ENCODE measurements at regions not wholly inside any gene's neighbourhood (a gene's known extent, or its start where the extent isn't known, plus 50 kb on each side); places are given as distances from the start of the nearest gene placed in this dataset.

DNA sequence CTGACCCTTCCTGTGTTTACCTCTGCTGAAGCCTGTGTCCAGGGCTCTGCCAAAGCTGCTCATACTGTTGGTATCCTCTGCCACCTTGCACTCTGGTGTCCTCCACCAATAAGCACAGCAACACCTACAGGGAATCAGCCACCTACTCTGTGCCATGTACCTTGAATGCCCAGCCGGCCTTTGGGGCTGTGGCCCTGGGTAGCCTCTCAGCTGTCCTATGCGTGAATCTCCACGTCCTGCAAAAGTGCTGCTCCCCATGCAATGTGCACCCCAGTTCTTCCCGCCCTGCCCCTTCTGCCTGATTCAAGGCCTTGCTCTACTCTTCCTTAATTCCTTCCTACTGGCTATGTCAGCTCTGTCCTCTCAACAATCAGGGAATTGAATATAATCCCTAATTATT is 506.5 kb downstream of the ARHGEF28 start:
- no peak for DNase-seq (ENCODE audit: low read depth in 2 of 3, low spot score in 2 of 3)

DNA sequence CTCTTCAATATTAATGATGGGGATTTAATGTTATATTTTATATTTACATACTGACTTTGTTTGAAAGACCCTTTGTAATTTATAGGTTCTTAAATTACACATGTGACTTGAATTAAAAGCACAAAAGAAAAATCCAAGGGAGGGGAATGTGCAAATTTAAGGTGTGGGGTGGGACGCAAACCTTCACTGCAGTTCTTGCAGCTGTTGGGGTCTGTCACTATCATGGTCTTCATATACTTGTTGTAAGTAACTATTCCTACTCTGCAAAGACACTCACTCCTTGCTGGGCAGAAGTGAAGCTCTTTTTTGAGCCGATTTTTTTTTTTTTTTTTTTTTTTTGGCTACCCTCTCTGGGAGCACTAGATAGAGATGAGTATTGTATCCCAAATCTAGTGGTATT is 505.3 kb downstream of the ARHGEF28 start:
- no peak for DNase-seq (ENCODE audit: low read depth in 2 of 3, low spot score in 2 of 3)

DNA sequence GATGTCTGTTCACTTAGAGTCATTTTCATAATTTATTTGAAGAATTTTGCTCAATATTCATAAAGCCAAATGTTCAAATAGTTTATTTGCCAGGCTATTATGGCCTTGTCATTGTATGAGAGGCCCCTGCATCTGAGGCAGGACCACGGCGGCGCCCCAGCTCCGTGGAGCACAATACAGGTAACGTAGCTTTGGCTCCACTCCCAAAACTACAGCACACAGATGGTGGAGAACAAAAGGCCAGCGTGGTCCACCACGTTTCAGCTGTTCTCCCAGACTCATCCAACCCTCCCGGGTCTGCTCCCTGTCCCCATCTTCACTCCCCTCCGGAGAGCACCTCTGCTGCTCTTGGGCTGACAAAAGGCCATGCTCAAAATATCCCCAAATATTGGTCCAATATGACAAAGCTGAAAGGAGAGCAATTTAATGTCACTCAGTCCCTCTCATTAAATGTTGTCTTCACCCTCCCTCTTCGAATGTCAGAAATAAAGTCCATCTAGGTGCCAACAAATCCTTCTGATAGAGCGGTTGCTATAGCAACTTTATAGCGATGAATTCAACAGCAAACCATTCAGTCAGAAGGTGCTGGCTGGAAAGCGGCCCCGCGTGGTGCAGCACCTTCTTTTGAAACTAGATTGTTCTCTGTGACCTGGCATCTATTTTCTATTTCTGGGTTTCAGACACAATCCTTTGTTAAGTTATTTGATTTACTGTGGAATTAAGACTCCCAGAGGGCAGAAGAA is 504.3 kb downstream of the ARHGEF28 start:
- no peak for DNase-seq (ENCODE audit: low read depth in 2 of 3, low spot score in 2 of 3)

DNA sequence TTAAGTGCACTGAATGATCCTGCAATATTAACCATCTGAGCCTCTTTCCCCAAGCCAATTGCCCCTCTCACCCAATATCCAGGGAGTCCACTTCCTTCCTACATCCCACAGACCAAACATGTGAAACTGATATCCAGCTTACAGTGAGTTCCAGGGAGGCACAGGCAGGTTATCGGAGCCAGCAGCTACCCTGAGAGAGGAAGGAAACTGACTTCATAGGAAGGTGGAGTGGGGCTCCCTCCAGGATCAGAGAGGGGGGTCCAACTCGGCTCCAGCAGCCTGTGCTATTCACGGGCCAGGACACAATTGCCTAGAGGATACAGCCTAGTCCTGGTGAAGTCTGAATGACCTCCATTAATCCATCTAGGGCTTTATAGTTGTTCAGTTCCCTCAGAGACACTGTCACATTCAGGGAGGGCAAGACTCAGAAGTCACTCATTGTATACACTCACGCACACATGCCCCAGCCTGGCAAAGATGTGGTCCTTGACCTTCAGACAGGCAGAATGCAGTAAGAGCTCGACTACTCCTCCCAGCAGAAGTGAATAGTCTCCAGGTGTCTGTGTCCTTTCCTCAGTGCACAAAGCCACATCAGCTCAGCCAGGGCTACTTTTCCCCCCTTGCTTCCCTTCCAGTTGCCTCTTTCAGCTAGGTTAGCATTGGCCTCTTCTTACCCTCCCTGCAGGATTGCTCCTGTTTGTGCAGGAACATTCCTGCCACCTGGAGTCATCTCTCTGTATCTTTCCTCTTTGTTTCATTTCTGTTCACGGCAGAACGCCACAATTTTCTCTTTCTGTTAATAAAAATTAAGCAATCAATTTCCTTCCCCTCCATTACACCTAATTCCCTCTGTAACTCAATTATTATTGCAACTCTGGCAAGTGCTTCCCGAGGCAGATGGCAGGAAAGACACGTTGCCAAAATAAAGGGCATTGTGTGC is 501.7 kb downstream of the ARHGEF28 start:
- DNase-seq (ENCODE audit: low read depth in 2 of 3, low spot score in 2 of 3) = no peak

DNA sequence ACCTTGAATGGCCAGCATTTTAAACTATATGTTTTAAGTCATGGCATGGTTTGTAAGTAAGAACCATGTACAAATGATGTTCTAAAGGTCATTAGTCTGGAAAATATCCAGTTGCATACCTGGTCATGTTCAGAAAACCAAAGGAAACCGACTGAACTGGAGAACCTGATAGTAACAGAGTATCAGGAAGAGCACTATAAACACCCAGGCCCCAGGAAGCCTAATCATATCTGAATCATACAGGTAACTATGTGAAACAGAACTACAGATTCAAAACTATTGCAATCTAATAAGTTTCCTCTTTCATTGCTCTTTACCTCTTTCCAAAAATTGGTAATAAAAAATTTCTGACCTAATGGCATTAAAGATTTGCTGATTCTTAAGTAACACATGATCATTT is 500.3 kb downstream of the ARHGEF28 start:
- no peak for DNase-seq (ENCODE audit: low read depth in 2 of 3, low spot score in 2 of 3)

DNA sequence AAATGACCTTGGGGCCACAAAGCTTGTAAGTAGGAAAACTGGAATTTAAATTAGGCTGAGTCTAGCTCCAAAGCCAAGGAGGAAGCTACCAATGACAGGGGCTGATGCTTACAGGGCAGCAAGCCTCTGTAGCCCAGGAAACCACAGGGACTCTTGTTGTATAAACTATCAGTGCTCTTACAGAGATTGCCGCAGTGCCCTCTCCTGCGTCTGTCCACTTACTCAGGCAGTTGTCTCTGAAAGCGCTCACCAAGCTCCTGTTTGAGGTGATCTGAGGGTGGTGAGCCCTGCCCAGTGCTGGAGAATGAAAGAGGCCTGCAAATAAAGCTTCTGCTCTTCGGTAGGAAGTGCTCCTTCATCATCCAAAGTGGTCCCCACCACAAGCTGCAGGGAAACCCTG is 498.8 kb downstream of the ARHGEF28 start:
- DNase-seq (ENCODE audit: low read depth in 2 of 3, low spot score in 2 of 3) = no peak

DNA sequence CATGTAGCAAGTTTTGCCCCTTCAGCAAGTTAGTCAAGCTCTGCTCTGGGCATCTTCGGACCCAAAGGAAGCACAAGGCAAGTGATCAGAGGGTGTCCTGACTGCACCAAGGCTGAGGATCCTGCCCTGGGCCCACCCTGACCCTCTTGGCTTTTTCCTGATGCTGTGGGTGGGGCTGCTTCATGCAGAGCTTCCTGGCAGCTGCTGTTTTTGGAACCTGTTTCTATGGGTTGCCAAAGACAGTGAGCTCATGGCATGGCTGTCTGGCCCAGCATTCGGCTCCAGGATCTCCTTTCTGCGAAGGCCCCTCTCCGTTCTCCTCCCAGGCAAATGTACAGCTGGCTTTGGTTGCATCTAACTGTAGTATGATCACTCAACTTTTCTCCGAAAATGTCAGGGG is 497.9 kb downstream of the ARHGEF28 start:
- DNase-seq (ENCODE audit: low read depth in 2 of 3, low spot score in 2 of 3) = no peak

DNA sequence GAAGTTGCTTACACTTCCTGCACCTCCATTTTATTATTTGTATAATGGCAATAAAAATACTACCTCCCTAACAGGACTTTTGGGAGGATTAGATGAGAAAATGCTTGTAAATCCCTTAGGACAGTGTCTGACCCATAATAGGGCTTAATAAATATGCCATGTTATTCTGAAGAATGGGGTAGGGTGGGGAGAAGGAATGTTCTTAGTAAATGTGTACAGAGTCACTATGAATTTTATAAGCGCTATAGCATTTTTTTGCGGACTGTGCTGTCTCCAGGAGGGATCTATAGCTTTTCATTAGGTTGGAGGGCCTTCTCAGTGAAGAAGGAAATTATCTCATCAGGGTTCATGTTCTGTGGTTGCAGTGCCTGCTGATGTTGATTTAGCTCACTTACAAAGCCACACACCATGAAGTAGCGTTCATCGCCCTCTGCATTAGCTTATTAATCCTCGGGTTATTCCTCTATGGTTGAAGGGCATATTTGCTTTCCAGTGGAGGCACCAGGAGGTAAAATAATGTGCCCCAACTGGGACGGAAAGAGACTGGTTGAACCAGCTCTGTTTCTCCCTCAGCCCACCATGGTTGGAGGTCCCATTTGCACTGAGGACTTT is 497.1 kb downstream of the ARHGEF28 start:
- no peak for DNase-seq (ENCODE audit: low read depth in 2 of 3, low spot score in 2 of 3)

DNA sequence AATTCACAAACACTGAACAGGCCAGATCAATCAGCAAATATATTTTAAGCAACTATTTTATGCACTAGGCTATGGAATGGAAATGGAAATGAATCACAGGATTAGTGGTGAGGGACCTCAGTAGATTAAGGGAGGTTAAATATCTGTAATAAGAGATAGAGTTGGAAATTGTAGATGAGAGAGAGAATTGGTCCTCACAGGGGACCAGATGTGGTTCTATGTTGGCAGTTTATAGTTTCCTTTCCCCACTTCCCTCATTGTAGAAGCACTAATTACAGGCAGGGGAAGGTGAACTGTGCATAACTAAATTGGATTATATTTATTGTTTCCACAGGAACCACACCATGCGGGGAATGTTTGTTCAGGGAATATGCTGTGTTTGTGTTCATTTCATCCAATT is 496.2 kb downstream of the ARHGEF28 start:
- no peak for DNase-seq (ENCODE audit: low read depth in 2 of 3, low spot score in 2 of 3)

DNA sequence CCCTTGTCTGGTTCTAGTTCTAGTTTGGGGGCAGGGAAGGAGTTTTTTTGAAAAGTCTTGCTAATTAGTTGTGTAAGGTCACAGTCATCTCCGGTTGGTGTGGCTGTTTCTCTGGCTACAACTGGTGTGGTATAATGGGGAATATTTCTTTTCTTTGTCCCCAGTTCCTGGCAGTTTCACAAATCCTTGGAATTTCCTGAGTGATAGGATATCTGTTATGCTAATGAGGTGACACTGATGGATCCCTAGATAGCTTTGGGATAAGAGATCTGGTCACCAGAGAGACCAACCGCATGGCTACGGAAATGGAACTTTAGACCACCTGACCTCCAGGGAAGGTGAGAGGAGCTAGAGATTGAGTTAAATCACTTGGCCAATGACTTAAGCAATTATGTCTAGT is 494.6 kb downstream of the ARHGEF28 start:
- DNase-seq (ENCODE audit: low read depth in 2 of 3, low spot score in 2 of 3) = no peak

DNA sequence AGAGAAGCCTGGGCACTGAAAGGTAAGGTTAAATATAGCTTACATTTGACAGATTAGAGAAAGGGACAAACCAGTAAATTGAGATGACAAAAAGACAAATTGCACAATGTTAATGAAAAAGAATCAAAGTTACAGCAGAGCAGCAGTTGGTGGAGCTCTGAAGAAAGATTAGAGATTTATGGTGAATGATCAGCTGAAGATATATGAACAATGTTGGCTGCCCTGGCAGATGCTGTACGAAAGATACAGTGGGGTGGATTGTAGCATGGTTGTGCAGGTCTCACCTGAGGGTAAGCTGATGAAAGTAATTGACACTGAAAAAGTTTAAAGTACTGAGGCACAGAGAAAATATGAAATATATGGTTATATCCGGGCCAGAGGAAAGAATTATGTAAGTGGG is 492.1 kb downstream of the ARHGEF28 start:
- DNase-seq (ENCODE audit: low read depth in 2 of 3, low spot score in 2 of 3) = no peak

DNA sequence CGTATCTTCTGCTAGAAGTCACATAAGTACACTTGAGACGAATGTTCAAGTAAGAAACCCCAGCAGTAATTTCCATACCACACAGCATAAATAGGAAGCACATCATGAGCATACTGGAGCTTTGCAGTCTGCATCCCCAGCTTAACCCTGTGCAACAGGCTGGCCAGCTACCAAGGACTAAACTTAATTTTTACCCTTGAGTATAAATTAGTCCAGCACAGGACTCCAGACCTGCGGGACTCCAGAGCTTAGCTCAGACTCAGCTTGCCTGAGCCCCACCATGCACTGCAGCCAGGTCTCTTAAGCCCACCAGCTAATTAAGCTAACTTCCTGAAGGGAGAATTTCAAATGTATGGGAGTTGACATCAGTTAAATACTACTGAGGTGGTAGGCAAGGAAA is 491.0 kb downstream of the ARHGEF28 start:
- no peak for DNase-seq (ENCODE audit: low read depth in 2 of 3, low spot score in 2 of 3)

DNA sequence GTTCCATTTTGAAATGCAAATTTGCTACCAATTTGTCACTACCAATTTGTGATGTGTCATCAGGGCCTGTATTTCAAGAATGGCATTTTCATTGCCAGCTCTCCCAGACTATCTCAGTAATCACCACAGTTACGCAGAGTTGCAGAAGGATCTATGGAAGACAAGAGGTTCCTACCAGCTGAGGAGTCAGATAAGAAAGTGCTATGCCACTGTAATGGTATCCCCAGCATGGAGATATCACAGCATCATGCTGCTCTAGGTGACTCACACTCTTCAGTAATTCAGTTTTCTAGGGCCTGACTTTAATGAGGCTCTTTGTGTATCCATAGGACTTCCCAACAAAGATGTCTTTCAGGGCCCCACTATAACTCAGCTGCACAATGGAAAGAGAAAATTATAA is 490.3 kb downstream of the ARHGEF28 start:
- no peak for DNase-seq (ENCODE audit: low read depth in 2 of 3, low spot score in 2 of 3)

DNA sequence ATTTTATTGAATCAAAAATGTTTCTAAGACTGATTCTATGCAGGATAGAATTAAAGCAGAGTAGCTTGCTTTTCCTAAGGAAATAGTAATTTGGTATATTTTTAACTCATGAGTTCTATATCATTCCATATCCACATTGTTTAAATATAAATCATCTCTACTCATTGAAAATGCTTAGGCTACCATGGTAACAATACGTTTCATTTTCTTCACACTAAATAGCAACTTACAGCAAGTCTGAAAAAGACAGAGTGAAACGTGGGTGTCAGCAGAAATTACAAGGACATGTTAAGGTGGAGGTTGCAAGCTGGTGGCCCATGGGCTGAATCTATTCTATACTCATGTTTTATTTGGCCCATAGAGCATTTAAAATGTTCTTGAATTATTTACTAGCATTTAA is 487.9 kb downstream of the ARHGEF28 start:
- no peak for DNase-seq (ENCODE audit: low read depth in 2 of 3, low spot score in 2 of 3)

DNA sequence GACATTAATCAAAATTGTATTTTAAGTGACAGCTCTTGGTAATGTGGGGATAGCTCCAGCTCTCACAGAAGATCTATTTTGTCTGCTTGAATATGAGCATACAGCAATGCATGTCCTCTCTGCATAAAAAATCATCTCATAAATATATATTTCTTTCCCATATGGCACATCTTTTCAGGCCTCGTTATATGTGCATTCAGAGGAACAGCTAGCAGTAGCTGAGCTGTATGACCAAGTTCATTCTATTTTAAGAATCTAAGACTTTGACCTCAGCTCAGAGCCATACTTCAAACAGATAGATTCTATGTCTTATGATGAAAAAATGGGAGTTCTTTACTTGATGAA is 487.2 kb downstream of the ARHGEF28 start:
- DNase-seq (ENCODE audit: low read depth in 2 of 3, low spot score in 2 of 3) = no peak

DNA sequence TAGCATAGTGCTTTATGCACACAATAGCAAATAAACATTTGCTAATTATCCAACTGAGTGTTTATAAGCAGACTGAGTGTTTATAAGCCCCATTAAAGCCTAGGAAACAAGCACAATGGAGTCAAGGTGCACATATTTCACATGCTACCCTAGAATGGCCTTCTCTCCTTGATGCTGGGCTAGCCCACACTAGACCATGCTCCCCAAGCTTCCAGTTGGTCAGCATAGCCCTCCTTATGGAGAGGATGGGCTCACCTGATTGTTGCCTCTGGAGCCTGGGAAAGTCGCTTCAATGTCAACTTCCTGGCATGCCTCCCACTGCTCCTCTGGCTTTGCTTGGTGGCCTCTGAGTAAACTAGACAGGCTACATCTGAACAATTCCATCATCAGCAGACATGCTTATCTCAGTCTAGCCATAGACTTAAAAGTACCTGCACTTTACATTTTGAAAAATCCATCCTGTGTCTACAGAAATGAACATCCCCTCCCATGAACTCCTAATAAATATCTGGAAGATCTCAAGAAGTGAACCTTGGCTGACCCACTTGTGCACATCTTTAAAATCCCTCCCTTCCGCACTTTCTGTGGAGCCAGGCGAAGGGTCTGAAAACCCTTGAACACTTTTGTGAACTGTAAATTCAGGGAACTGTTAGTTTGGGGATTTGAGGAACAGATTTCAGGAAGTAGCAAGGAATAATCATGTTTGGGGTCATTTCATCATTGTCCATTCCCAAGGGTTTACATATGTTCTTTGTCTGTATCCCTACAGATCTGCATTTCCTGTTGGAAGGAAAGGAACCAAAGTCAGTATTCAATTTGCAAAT is 486.6 kb downstream of the ARHGEF28 start:
- no peak for DNase-seq (ENCODE audit: low read depth in 2 of 3, low spot score in 2 of 3)

DNA sequence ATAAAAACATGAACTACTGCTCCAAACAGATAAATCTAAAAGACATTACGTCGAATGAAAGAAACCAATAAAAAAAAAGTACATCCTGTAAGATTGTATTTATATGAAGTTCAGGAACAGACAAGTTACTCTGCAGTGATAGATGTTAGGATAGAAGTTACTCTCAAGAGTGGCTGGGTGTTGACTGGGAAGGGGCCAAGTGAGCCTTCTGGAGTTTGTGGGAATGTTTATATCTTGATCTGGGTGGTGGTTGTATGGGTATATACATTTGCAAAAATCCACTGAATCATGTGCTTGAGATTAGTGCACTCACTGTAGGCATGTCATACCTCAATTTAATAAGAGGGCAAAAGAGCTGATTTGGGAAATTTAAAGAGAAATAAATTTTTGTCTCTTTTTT is 485.8 kb downstream of the ARHGEF28 start:
- DNase-seq (ENCODE audit: low read depth in 2 of 3, low spot score in 2 of 3) = no peak

DNA sequence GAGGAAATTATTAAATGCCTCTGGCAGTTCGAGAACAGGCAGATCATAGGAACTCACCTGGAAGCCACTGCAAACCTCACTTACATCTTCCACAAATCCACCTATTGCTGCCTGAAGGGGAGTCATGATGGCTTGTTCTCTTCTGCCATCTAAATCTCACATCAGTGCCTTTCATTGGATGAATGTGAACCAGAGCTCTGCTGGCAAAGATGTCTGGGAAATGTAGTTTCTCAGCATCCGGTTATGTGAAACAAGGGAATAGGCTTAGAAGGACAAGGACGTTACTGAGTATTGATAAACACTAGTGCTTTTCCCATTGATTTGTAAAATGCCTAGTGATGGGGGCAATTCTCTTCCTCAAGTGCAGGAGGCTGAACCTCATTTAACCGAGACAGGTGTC is 483.3 kb downstream of the ARHGEF28 start:
- no peak for DNase-seq (ENCODE audit: low read depth in 2 of 3, low spot score in 2 of 3)

DNA sequence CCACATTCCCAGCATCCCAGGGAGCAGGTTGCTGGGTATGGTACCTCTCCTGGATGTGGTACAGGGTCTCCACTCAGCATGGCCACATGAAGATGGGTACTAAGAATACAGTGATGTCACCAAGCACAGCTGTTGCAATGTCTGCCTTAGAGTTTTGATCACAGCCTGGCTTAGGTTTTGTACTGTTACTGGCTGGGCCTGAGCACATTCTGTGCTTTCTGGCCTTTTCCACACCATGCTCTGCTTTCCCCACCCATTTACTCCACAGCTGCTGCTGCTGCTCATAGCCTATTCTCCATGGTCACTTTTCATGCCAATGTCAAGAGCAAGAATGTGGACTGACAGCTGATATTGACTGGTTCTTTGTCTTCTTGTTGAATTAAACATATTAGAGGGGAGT is 481.9 kb downstream of the ARHGEF28 start:
- DNase-seq (ENCODE audit: low read depth in 2 of 3, low spot score in 2 of 3) = no peak

DNA sequence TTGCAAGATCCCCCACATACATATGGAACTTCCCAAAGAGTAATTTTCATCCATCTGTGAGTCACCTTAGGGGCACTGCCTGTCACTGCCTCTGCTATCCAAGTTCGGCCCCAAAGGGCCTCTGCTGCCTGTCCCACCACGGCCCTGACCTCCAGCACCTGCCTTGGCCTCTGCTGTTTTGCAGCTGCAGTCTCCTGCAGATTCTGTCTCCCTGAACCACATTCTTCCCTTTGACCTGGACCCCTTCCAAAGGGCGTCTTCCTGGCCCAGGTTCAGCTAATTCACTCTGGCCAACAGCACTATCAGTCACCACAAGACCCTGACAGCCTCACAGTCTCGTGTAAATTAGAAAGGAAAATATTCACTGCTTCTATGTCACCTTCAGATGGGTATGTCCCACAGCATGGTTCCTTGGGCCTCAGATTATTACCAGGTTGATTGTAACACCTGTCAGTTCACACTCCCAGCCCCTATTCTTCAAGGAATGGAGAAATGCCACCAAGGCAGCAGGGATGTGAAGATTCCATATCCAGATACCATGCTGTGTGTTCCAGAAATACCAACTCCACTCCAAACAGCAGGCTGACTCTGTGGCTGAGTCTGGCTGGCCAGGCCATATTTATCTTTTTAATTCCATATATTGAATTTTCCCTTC is 479.3 kb downstream of the ARHGEF28 start:
- no peak for DNase-seq (ENCODE audit: low read depth in 2 of 3, low spot score in 2 of 3)

All from activated CD8-positive, alpha-beta memory T cell treated with anti-CD3 and anti-CD28 coated beads for 48 hours (primary cell).